K562 (cell line): ENCODE measurements at regions not wholly inside any gene's neighbourhood (a gene's known extent, or its start where the extent isn't known, plus 50 kb on each side); places are given as distances from the start of the nearest gene placed in this dataset.

Source experiments
- ATAC-seq: fragments of 200-7000 bp; cut with Tn5 transposase; 3 replicates; pipeline ENCODE4 v1.9.1; 2020; ENCODE audit warnings: moderate library complexity
- BruUV-seq: library from RNA; stranded (reverse); fragments of 400-500 nt; replicated peaks from 2 replicates; lab custom pipeline; 2021; lab: Mats Ljungman, UMichigan
- CTCF ChIA-PET: fragments of 300-600 bp; formaldehyde crosslinking; extraction: SDS; loops from one replicate; lab custom pipeline; 2021; ENCODE audit warnings: low intra/inter-chr PET ratio; lab: Yijun Ruan, JAX
- POLR2A ChIA-PET: fragments of 300-600, 350-650 bp; sonication (Branson Sonifier 250); formaldehyde crosslinking; extraction: SDS; loops from one replicate; lab custom pipeline; 2021; ENCODE audit warnings: antibody characterized with exemption, inconsistent platforms; lab: Yijun Ruan, JAX
- DNase-seq, 4 experiments: peaks; one replicate each; pipeline versions ENCODE4 v3.0.0 to v3.0.0-alpha.2; 2011 to 2018; ENCODE audit warnings: low spot score in 3 of 4, mixed read lengths in 3 of 4; ENCODE audit errors: extremely low read depth in 1 of 4
- FAIRE-seq: peaks from 2 replicates; lab custom pipeline; 2011; peaks lifted over from hg19 to GRCh38; lab: Jason Lieb, UNC
- H2AFZ ChIP-seq: 2 replicates; pipeline ENCODE4 v1.6.0; 2011; ENCODE audit warnings: low read depth, low read length, control low read depth, inconsistent platforms
- H3K27ac ChIP-seq: fragments of 200-600 bp; 3 replicates; pipeline ENCODE4 v1.8.0; 2011; ENCODE audit warnings: low read depth, mild to moderate bottlenecking, control low read depth, inconsistent platforms, low read length, moderate library complexity, mixed read lengths; ENCODE audit errors: extremely low read depth
- H3K27me3 ChIP-seq, 2 experiments: fragments of 300-600 bp in 1 of 2; 2 replicates in 1 of 2; 3 replicates in 1 of 2; pipeline versions ENCODE4 v1.6.0 to v1.8.0; 2011; ENCODE audit warnings: inconsistent platforms in 2 of 2, low read length in 2 of 2, mild to moderate bottlenecking in 1 of 2, mixed read lengths in 1 of 2, moderate library complexity in 1 of 2; ENCODE audit not compliant: control insufficient read depth in 2 of 2, insufficient read depth in 2 of 2
- H3K36me3 ChIP-seq: fragments of 300-600 bp; 3 replicates; pipeline ENCODE4 v1.8.0; 2011; ENCODE audit warnings: mild to moderate bottlenecking, low read length, inconsistent platforms; ENCODE audit not compliant: control insufficient read depth, insufficient read depth
- H3K4me1 ChIP-seq, 2 experiments: fragments of 200-600 bp in 1 of 2; replicated peaks in 1 of 2; 2 replicates in 1 of 2; 3 replicates in 1 of 2; pipeline versions ENCODE4 v1.5.1 to v1.8.0; 2011; ENCODE audit warnings: inconsistent platforms in 2 of 2, low read length in 2 of 2, mild to moderate bottlenecking in 1 of 2, mixed read lengths in 1 of 2, moderate library complexity in 1 of 2; ENCODE audit not compliant: control insufficient read depth in 2 of 2, insufficient read depth in 2 of 2
- H3K4me2 ChIP-seq: 2 replicates; pipeline ENCODE4 v1.6.1; 2011; ENCODE audit warnings: low read length, control low read depth, inconsistent platforms, mixed read lengths; ENCODE audit not compliant: insufficient read depth
- H3K4me3 ChIP-seq: fragments of 200-600 bp; sonication (generic), shearing (Covaris generic); 2 replicates; pipeline ENCODE4 v1.5.1; 2016; ENCODE audit warnings: control low read depth, inconsistent platforms
- H3K79me2 ChIP-seq: fragments of 200-600 bp; 3 replicates; pipeline ENCODE4 v1.8.0; 2011; ENCODE audit warnings: low read length, inconsistent platforms; ENCODE audit not compliant: control insufficient read depth, insufficient read depth
- H3K9ac ChIP-seq, 2 experiments: 2 replicates each; pipeline versions ENCODE4 v1.6.0 to v1.6.1; 2011; ENCODE audit warnings: low read depth in 2 of 2, low read length in 2 of 2, control low read depth in 1 of 2, inconsistent platforms in 1 of 2, mild to moderate bottlenecking in 1 of 2, mixed read lengths in 1 of 2; ENCODE audit not compliant: insufficient read depth in 1 of 2
- H3K9me1 ChIP-seq: one replicate; pipeline ENCODE4 v1.6.0; 2011; ENCODE audit warnings: inconsistent platforms, mild to moderate bottlenecking, low read length, moderate library complexity; ENCODE audit not compliant: control insufficient read depth, insufficient read depth
- H3K9me3 ChIP-seq: replicated peaks from 2 replicates; pipeline ENCODE4 v1.5.1; 2011; ENCODE audit warnings: low read depth, low read length, inconsistent platforms; ENCODE audit not compliant: control insufficient read depth, insufficient read depth
- H4K20me1 ChIP-seq: replicated peaks from 2 replicates; pipeline ENCODE4 v1.6.1; 2011; ENCODE audit warnings: low read length, inconsistent platforms, mixed read lengths; ENCODE audit not compliant: control insufficient read depth, insufficient read depth
- CHD4 ChIP-seq: fragments of 200-600 bp; sonication (generic); IDR thresholded peaks from 3 replicates; pipeline ENCODE4 v1.6.1; 2012; ENCODE audit warnings: low read depth, mild to moderate bottlenecking, mixed read lengths, low read length, inconsistent platforms; ENCODE audit not compliant: insufficient read depth, insufficient replicate concordance, poor library complexity, severe bottlenecking
- ETV6 ChIP-seq, 3 experiments: fragments of 150-350 bp in 1 of 3; sonication (generic) in 1 of 3; formaldehyde crosslinking in 1 of 3; IDR thresholded peaks; 2 replicates each; pipeline versions ENCODE4 v1.6.1 to v1.8.0; 2014 to 2022; ENCODE audit warnings: borderline replicate concordance in 2 of 3, low read depth in 2 of 3, antibody characterized with exemption in 1 of 3, low read length in 1 of 3, mild to moderate bottlenecking in 1 of 3, missing genetic modification reagents in 1 of 3
- EWSR1 ChIP-seq: fragments of 450-650 bp; IDR thresholded peaks from 2 replicates; pipeline ENCODE4 v1.6.1; 2018; ENCODE audit warnings: borderline replicate concordance, mild to moderate bottlenecking, low read depth, moderate library complexity; ENCODE audit not compliant: partially characterized antibody
- GTF2E2 ChIP-seq: fragments of 200-800 bp; sonication (Bioruptor generic); IDR thresholded peaks from 2 replicates; pipeline ENCODE4 v1.6.1; 2016; ENCODE audit warnings: missing genetic modification characterization, missing compliant biosample characterization
- HNRNPUL1 ChIP-seq: fragments of 200-400 bp; formaldehyde crosslinking; IDR thresholded peaks from 2 replicates; pipeline ENCODE4 v1.6.1; 2017; ENCODE audit warnings: low read length
- ZNF512 ChIP-seq: IDR thresholded peaks from 2 replicates; pipeline ENCODE4 v1.6.1; 2016; ENCODE audit warnings: missing genetic modification characterization, missing compliant biosample characterization
- ZNF551 ChIP-seq: fragments of 250-450 bp; sonication (Bioruptor Pico); IDR thresholded peaks from 2 replicates; pipeline ENCODE4 v1.5.0; 2021; ENCODE audit warnings: mild to moderate bottlenecking, moderate library complexity
- ZNF76 ChIP-seq: fragments of 250-450 bp; sonication (Bioruptor Pico); IDR thresholded peaks from 2 replicates; pipeline ENCODE4 v1.4.0; 2020; ENCODE audit warnings: mild to moderate bottlenecking, moderate library complexity, borderline replicate concordance
- WGBS: fragments of 100-300 bp; shearing (Covaris generic); methylation state at CpG from one replicate; pipeline ENCODE4 v1.1.6; 2016; ENCODE audit warnings: low coverage, mixed read lengths; ENCODE audit not compliant: insufficient coverage; ENCODE audit errors: missing lambda C conversion rate; 5-methylcytosine and 5-hydroxymethylcytosine counted together
- in situ Hi-C: fragments of 300-500 bp; cut with MboI; formaldehyde crosslinking; loops from 4 replicates; pipeline ENCODE4 v1.15.0; 2018; ENCODE audit warnings: inconsistent platforms, mixed read lengths
- intact Hi-C: fragments of 100-400 bp; cut with micrococcal nuclease; formaldehyde crosslinking; loops from 2 replicates; pipeline ENCODE4 v1.14.2; 2022
- TF ChIP-seq, protein P1 (sequence below), 3 experiments: IDR thresholded peaks in 2 of 3; conservative IDR thresholded peaks in 1 of 3; 2 replicates each; pipeline ENCODE4 v1.5.1; 2011 to 2012; ENCODE audit warnings: low read length in 3 of 3, mild to moderate bottlenecking in 3 of 3, control low read depth in 2 of 3, improper control_type of control experiment in 1 of 3, inconsistent platforms in 1 of 3, low read depth in 1 of 3, mixed read lengths in 1 of 3, moderate library complexity in 1 of 3; ENCODE audit not compliant: insufficient read depth in 2 of 3
- TF ChIP-seq, protein P2 (sequence below): sonication (generic); formaldehyde crosslinking; IDR thresholded peaks from 2 replicates; pipeline ENCODE4 v1.9.0; 2022; ENCODE audit warnings: mild to moderate bottlenecking, missing genetic modification reagents

DNA sequence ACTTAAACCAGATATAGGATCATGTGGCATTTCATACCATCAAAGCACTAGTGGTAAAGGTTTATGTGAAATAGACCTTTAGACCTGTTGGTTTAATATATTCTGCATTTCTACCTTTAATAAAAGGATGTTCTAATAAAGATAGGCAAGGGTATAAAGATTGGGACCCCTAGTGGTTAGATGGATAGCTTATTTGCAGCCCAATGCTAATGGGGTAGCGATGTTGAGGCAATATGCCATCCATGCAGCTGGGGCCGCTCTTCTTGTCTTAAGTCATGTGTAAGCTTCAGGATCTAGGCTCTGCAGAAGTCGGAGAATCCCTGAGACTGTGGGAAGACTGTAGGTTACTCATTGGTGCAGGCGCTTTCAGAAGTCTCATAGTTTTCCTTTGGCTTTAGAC lies 114.9 kb downstream of the ICOS start:
- DNase-seq = peak; percentile 6 to 12 (median 8)
- no peaks in the 10 kb centered on the region for H3K36me3 ChIP-seq
- no peaks in the 10 kb centered on the region for H3K9me3 ChIP-seq
- intact Hi-C loops = no loop called here
- 0% methylated on average over 4 of the region's 4 CpGs for WGBS
- no peaks in the 10 kb centered on the region for H4K20me1 ChIP-seq
- H3K27ac ChIP-seq = no peak overlapping the region
- no peak overlapping the region for H3K9ac ChIP-seq
- in situ Hi-C loops = no loop called here
- no peak overlapping the region for H3K4me3 ChIP-seq
- ATAC-seq = peak; percentile 58; the same call in 2 of the 3 replicates
- H3K27me3 ChIP-seq = no peaks in the 10 kb centered on the region; a peak in 1 of 5 replicates
- H3K4me2 ChIP-seq = no peak overlapping the region
- FAIRE-seq = no peak
- POLR2A ChIA-PET = no interaction called here
- TF ChIP-seq, protein P1, sequence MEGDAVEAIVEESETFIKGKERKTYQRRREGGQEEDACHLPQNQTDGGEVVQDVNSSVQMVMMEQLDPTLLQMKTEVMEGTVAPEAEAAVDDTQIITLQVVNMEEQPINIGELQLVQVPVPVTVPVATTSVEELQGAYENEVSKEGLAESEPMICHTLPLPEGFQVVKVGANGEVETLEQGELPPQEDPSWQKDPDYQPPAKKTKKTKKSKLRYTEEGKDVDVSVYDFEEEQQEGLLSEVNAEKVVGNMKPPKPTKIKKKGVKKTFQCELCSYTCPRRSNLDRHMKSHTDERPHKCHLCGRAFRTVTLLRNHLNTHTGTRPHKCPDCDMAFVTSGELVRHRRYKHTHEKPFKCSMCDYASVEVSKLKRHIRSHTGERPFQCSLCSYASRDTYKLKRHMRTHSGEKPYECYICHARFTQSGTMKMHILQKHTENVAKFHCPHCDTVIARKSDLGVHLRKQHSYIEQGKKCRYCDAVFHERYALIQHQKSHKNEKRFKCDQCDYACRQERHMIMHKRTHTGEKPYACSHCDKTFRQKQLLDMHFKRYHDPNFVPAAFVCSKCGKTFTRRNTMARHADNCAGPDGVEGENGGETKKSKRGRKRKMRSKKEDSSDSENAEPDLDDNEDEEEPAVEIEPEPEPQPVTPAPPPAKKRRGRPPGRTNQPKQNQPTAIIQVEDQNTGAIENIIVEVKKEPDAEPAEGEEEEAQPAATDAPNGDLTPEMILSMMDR (IDR thresholded peaks at IDR 0.05 in 2 of 3, conservative IDR thresholded peaks at IDR 0.05 in 1 of 3; ENCODE audit: insufficient read depth in 2 of 3, low read depth in 1 of 3, low read length in 3 of 3) = peak; percentile 25 to 58 (median 43); a peak in 5 of 6 replicates
- TF ChIP-seq CHD4 = no peak
- H3K79me2 ChIP-seq = no peaks in the 10 kb centered on the region
- H3K9me1 ChIP-seq = no peaks in the 10 kb centered on the region
- no TSS peak for BruUV-seq
- CTCF ChIA-PET = no interaction called here
- no peaks in the 10 kb centered on the region for H3K4me1 ChIP-seq
- no peak overlapping the region for H2AFZ ChIP-seq

DNA sequence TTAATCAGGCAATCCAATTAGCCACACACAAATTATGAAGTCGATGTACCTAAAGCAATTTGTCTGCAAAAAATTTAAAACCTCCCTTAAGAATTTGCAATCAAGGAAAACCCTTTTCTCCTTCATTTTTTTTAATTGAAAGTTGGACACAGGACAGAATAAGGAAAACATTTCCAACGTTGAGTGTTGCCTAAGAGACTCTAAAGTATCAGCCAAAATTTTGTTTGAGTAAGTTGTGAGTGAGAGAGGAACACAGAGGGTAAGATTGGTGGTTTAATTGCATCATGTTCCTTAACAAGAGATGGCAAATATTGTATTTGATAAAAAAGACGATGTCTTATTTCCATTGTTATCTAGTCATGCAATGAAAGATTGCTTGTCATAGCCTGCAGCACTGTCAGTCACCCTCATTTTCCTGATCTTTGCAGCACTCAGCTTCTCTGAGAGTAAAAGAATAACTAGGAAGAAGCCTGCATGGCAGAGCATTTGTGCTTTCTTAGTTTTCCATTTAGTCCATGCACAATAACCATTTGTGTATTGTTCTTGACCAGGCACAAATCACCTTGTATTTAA lies 115.5 kb downstream of the ICOS start:
- BruUV-seq = no TSS peak
- Histone ChIP-seq H3K79me2 (no peaks in the 10 kb centered on the region), H3K9me1 (no peaks in the 10 kb centered on the region), H3K4me3 (no peak overlapping the region), H3K27me3 (no peaks in the 10 kb centered on the region; a peak in 1 of 5 replicates), H3K27ac (no peak overlapping the region), H3K4me1 (no peaks in the 10 kb centered on the region), H4K20me1 (no peaks in the 10 kb centered on the region), H3K9ac (no peak overlapping the region), H3K4me2 (no peak overlapping the region), H3K9me3 (no peaks in the 10 kb centered on the region), H2AFZ (no peak overlapping the region), H3K36me3 (no peaks in the 10 kb centered on the region)
- intact Hi-C loops (no loop called here), in situ Hi-C loops (no loop called here)
- no peak for ATAC-seq
- POLR2A ChIA-PET = no interaction called here
- WGBS = 0% methylated on average over 3 of the region's 3 CpGs
- CTCF ChIA-PET = no interaction called here
- no peak for FAIRE-seq
- DNase-seq = no peak
- TF ChIP-seq ZNF76 (CRISPR knock-in tag) (no peak), GTF2E2 (no peak), ZNF512 (tag) (no peak), ZNF551 (CRISPR knock-in tag) (no peak), EWSR1 (no peak), ETV6 (IDR thresholded peaks at IDR 0.05; ENCODE audit: borderline replicate concordance in 1 of 2, low read depth in 2 of 2, low read length in 1 of 2) (no peak), ETV6 (CRISPR knock-in tag; IDR thresholded peaks at IDR 0.05; ENCODE audit: borderline replicate concordance) (no peak), HNRNPUL1 (no peak)
- TF ChIP-seq, protein P2, sequence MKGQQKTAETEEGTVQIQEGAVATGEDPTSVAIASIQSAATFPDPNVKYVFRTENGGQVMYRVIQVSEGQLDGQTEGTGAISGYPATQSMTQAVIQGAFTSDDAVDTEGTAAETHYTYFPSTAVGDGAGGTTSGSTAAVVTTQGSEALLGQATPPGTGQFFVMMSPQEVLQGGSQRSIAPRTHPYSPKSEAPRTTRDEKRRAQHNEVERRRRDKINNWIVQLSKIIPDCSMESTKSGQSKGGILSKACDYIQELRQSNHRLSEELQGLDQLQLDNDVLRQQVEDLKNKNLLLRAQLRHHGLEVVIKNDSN (CRISPR knock-in tag) = no peak
